ENCODE measurements at regions not wholly inside any gene's neighbourhood (a gene's known extent, or its start where the extent isn't known, plus 50 kb on each side); places are given as distances from the start of the nearest gene placed in this dataset.

- DNase-seq (ENCODE audit: low read depth): no peak
These were observed 316.4 kb downstream of the PIK3R1 start for GRCh38 chr5:68531970-68532369.

GRCh38 chr5:68533051-68533450 lies 317.5 kb downstream of the PIK3R1 start:
- no peak for DNase-seq (ENCODE audit: low read depth)

GRCh38 chr5:68533571-68534084 lies 318.1 kb downstream of the PIK3R1 start:
- DNase-seq (ENCODE audit: low read depth): no peak

GRCh38 chr5:68534131-68534940 lies 318.8 kb downstream of the PIK3R1 start:
- DNase-seq (ENCODE audit: low read depth): peak; percentile 35

GRCh38 chr5:68534956-68535520 lies 319.5 kb downstream of the PIK3R1 start:
- no peak for DNase-seq (ENCODE audit: low read depth)

GRCh38 chr5:68538814-68539420 lies 323.4 kb downstream of the PIK3R1 start:
- DNase-seq (ENCODE audit: low read depth): no peak

GRCh38 chr5:68540798-68541590 lies 325.4 kb downstream of the PIK3R1 start:
- no peak for DNase-seq (ENCODE audit: low read depth)

GRCh38 chr5:68542207-68542606 lies 326.7 kb downstream of the PIK3R1 start:
- DNase-seq (ENCODE audit: low read depth): no peak

GRCh38 chr5:68543212-68543611 lies 327.7 kb downstream of the PIK3R1 start:
- DNase-seq (ENCODE audit: low read depth): no peak

- DNase-seq (ENCODE audit: low read depth): no peak
These were observed 328.6 kb downstream of the PIK3R1 start for GRCh38 chr5:68544091-68544647.

GRCh38 chr5:68544648-68545552 lies 329.3 kb downstream of the PIK3R1 start:
- no peak for DNase-seq (ENCODE audit: low read depth)

GRCh38 chr5:68545636-68546295 lies 330.2 kb downstream of the PIK3R1 start:
- DNase-seq (ENCODE audit: low read depth): no peak

- no peak for DNase-seq (ENCODE audit: low read depth)
These were observed 331.5 kb downstream of the PIK3R1 start for GRCh38 chr5:68547056-68547455.

- DNase-seq (ENCODE audit: low read depth): no peak
These were observed 332.1 kb downstream of the PIK3R1 start for GRCh38 chr5:68547622-68548021.

- DNase-seq (ENCODE audit: low read depth): peak; percentile 66
These were observed 333.6 kb downstream of the PIK3R1 start for GRCh38 chr5:68548959-68549676.

- no peak for DNase-seq (ENCODE audit: low read depth)
These were observed 334.5 kb downstream of the PIK3R1 start for GRCh38 chr5:68550015-68550414.

GRCh38 chr5:68551436-68551835 lies 335.9 kb downstream of the PIK3R1 start:
- DNase-seq (ENCODE audit: low read depth): no peak

GRCh38 chr5:68554571-68555279 lies 339.2 kb downstream of the PIK3R1 start:
- DNase-seq (ENCODE audit: low read depth): peak; percentile 23

All from myocyte (in vitro differentiated cells).